Ishikawa (cell line): ENCODE measurements at regions not wholly inside any gene's neighbourhood (a gene's known extent, or its start where the extent isn't known, plus 50 kb on each side); places are given as distances from the start of the nearest gene placed in this dataset.

ENCODE experiments used
- CEBPB ChIP-seq: IDR thresholded peaks from 2 replicates; pipeline ENCODE4 v1.6.1; 2012
- CREB1 ChIP-seq: IDR thresholded peaks from 2 replicates; pipeline ENCODE4 v1.6.1; 2012; ENCODE audit warnings: low read depth
- EGR1 ChIP-seq: IDR thresholded peaks from 2 replicates; pipeline ENCODE4 v1.6.1; 2012
- EP300 ChIP-seq: IDR thresholded peaks from 2 replicates; pipeline ENCODE4 v1.6.1; 2012; ENCODE audit warnings: borderline replicate concordance
- FOXM1 ChIP-seq: IDR thresholded peaks from 2 replicates; pipeline ENCODE4 v1.6.1; 2012; ENCODE audit warnings: low read depth, borderline replicate concordance
- MAX ChIP-seq: IDR thresholded peaks from 2 replicates; pipeline ENCODE4 v1.6.1; 2012
- NFIC ChIP-seq: IDR thresholded peaks from 2 replicates; pipeline ENCODE4 v1.6.1; 2012
- RAD21 ChIP-seq: IDR thresholded peaks from 2 replicates; pipeline ENCODE4 v1.6.1; 2012; ENCODE audit warnings: low read depth
- REST ChIP-seq: IDR thresholded peaks from 2 replicates; pipeline ENCODE4 v1.6.1; 2012; ENCODE audit warnings: low read depth, mild to moderate bottlenecking
- TAF1 ChIP-seq: IDR thresholded peaks from 2 replicates; pipeline ENCODE4 v1.6.1; 2012; ENCODE audit warnings: low read depth, mild to moderate bottlenecking
- TCF12 ChIP-seq: IDR thresholded peaks from 2 replicates; pipeline ENCODE4 v1.6.1; 2012; ENCODE audit warnings: low read depth
- TEAD4 ChIP-seq: IDR thresholded peaks from 2 replicates; pipeline ENCODE4 v1.6.1; 2012
- USF1 ChIP-seq: IDR thresholded peaks from 2 replicates; pipeline ENCODE4 v1.6.1; 2012
- YY1 ChIP-seq: IDR thresholded peaks from 2 replicates; pipeline ENCODE4 v1.6.1; 2012; ENCODE audit warnings: low read depth
- ZBTB7A ChIP-seq: IDR thresholded peaks from 2 replicates; pipeline ENCODE4 v1.6.1; 2012; ENCODE audit warnings: low read depth

- TF ChIP-seq CEBPB (no peak), NFIC (no peak), CREB1 (no peak), MAX (no peak), TAF1 (no peak), TCF12 (no peak)
Measured at GRCh38 chr2:217664761-217665160, 338.0 kb downstream of the TNS1 start.

GRCh38 chr2:217662984-217663602 lies 339.7 kb downstream of the TNS1 start:
- no peak for TF ChIP-seq FOXM1
- TF ChIP-seq USF1 = no peak
- TF ChIP-seq RAD21 = no peak
- no peak for TF ChIP-seq TCF12
- no peak for TF ChIP-seq CREB1
- no peak for TF ChIP-seq ZBTB7A
- no peak for TF ChIP-seq MAX
- no peak for TF ChIP-seq TAF1
- TF ChIP-seq REST = no peak
- TF ChIP-seq NFIC = no peak
- TF ChIP-seq CEBPB = no peak
- TF ChIP-seq TEAD4 = no peak
- no peak for TF ChIP-seq EP300
- TF ChIP-seq EGR1 = no peak
- TF ChIP-seq YY1 = no peak

- TF ChIP-seq TCF12 (no peak), YY1 (no peak), ZBTB7A (no peak), USF1 (no peak), EP300 (no peak), RAD21 (no peak), CEBPB (no peak), CREB1 (no peak), TEAD4 (no peak), TAF1 (no peak), EGR1 (no peak), NFIC (no peak), REST (no peak), FOXM1 (no peak), MAX (no peak)
Measured at GRCh38 chr2:217661378-217661777, 341.4 kb downstream of the TNS1 start.

GRCh38 chr2:217660423-217660822 lies 342.4 kb downstream of the TNS1 start:
- TF ChIP-seq CEBPB (no peak), USF1 (no peak), EGR1 (no peak), ZBTB7A (no peak), CREB1 (no peak), YY1 (no peak), FOXM1 (no peak), MAX (no peak), TAF1 (no peak), EP300 (no peak), TCF12 (no peak), NFIC (no peak), REST (no peak), TEAD4 (no peak), RAD21 (no peak)
